RKO (cell line): ENCODE measurements at regions not wholly inside any gene's neighbourhood (a gene's known extent, or its start where the extent isn't known, plus 50 kb on each side); places are given as distances from the start of the nearest gene placed in this dataset.

Experiments
- DNase-seq: peaks from one replicate; pipeline ENCODE4 v3.0.0-alpha.2; 2016; ENCODE audit warnings: low spot score

- DNase-seq = no peak
Observed at GRCh38 chr9:119829186-119829585, 460.0 kb upstream of the BRINP1 start.

DNA sequence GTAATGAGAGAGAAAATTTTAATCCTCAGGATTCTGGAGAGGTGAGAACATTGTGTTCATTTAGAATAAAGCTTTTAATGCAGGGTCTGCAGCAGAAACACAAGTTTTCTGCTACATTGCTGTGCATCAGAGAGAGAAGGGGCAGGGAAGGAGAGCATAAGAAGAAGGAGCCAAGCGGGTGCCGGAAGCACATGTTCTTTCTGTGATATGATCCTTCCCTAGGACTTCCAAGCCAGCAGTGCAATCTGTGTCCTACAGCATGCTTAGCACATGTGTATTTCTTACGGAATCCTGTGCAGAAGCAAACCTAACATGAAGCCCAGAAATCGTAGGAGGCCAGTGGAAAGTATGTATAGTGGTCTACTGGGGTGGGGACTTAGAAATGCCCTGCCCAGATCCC is 458.3 kb upstream of the BRINP1 start:
- no peak for DNase-seq

- DNase-seq = no peak
Observed at GRCh38 chr9:119827126-119827525, 457.9 kb upstream of the BRINP1 start.

DNA sequence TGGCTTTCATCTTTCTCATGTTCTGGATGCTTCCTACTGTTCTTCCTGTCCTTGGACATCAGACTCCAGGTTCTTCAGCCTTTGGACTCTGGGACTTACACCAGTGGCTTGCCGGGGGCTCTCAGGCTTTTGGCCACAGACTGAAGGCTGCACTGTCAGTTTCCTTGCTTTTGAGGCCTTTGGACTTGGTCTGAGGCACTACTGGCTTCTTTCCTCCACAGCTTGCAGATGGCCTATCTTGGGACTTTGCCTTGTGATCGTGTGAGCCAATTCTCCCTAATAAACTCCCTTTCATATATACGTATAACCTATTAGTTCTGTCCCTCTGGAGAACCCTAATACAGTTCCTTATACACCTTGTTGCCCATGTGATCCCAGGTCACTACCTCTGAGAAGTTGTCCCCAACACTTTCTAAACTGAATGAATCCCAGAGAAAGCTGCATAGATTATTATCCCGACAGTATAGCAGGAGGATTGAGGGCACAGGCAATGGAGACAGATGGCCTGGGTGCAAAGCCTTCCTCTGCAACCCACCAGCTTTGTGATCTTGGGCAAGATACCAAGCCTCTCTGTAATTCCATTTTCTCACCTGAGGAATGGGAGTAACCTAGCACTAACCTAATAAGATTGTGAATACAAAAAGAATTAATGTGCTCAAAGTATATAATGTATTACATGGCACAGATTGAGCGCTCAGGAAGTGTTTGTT is 449.6 kb upstream of the BRINP1 start:
- no peak for DNase-seq

GRCh38 chr9:119810645-119811429 is 441.6 kb upstream of the BRINP1 start:
- peak; percentile 83 for DNase-seq

DNA sequence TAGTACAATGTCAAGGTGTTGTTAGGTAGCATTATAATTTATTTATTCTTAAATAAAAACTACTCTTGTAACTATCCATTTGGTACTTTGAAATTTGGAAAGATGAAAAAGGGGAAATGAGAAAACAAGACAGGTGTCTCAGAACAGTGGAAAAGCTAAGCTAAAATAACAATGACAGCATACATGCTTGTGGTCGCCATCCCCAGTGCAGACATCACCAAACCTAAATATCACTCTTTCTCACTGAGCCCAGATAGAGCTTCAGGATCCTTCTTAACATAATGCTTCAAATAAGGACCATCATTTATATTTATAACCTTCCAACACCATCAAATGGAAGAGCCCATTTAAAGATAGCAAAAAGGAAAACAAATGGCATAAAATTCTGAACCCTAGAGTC is 434.4 kb upstream of the BRINP1 start:
- DNase-seq = no peak

DNA sequence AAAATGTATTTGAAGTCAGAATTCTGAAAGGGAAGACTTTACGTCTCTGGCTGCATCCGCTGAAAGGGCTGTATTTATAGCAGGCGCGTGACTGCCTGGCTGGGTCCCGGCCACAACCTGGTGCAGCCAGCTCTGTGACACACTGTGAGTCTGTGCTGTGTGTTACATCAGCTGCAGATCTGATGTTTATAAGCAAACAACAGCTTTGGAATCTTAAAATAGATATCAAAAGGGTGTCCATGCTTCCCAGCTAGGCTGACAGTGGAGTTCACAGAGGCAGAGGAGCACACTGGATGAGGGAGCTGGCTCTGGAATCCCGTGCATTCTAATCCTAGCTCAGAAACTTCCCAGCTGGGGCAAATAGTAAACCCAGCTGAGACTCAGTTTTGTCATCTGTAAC is 433.4 kb upstream of the BRINP1 start:
- DNase-seq = no peak

DNA sequence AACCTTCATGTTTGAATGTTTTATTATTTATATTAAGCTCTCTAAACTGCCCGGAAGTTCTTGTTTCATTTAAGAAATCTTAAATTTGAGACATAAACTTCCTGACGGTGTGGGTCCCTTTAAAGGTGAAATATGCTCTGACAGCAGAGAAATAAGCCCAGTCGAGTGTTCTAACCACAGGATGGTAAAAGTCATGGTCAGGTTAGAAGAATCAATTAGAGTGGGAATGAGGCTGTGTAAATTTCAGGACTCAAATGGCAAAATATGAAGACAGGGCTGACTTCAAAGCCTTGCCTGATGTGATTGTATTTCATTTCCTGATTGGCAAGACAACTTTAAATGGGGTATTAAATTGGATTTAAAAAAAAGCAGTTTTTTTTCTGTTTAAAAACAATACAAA is 432.9 kb upstream of the BRINP1 start:
- no peak for DNase-seq

DNA sequence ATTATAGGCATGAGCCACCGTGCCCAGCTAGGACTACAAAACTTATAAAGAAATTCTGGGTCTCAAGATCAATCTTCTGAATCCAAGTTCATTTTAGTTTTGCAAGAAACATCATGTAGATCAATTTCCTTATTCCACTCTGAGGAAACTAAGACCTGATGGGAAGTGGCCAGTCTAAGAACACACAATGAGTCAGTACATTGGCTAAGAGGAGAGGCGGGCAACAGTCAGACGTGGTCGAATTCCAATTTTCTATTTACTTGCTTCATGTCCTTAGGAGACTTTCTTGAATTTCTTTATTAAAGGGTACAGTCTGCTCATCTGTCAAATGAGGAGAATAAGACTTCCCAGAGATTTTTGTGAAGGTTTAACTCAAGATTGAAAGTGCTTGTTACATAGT is 432.1 kb upstream of the BRINP1 start:
- peak; percentile 3 for DNase-seq

- no peak for DNase-seq
Observed at GRCh38 chr9:119795395-119795794, 426.2 kb upstream of the BRINP1 start.

GRCh38 chr9:119794836-119795235 is 425.6 kb upstream of the BRINP1 start:
- no peak for DNase-seq

- DNase-seq = no peak
Observed at GRCh38 chr9:119793218-119793617, 424.0 kb upstream of the BRINP1 start.

DNA sequence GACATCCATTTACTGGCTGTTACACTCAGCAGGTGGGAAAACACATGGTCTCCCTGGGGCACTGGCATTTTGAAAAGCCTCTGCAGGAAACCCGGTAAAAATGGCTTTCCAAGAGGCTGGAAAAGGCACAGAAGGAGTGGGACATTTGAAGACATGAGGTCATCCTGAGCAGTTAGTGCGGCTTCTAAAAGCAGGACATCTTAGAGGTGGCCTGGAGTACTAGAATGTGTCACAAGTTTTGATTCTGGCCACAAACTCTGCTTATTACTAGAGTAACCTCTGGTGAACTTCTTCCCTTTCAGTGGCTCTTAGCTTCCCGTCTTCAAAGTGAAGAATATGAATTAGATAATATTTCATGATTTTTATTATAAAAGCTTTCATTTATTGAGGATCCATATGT is 423.0 kb upstream of the BRINP1 start:
- DNase-seq = no peak

GRCh38 chr9:119789987-119790386 is 420.8 kb upstream of the BRINP1 start:
- DNase-seq = no peak

DNA sequence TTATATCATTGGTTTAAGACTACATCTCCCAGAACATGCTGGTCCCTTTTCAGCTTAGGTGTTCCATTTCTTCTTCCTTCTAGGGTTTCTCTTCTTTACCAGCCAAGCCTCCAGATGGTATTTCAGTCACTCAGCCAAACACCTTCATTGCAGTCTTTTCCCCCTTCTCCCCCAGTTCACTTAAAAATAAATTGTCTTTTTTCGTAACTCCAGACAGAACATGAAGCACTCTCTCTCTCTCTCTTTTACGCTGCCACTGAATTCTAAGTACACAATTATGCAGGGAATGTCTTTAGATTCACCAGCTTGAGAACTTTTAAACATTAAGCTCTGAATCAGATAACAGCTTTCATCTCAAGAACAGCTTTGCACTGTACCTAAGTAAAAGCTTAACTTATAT is 419.7 kb upstream of the BRINP1 start:
- no peak for DNase-seq

DNA sequence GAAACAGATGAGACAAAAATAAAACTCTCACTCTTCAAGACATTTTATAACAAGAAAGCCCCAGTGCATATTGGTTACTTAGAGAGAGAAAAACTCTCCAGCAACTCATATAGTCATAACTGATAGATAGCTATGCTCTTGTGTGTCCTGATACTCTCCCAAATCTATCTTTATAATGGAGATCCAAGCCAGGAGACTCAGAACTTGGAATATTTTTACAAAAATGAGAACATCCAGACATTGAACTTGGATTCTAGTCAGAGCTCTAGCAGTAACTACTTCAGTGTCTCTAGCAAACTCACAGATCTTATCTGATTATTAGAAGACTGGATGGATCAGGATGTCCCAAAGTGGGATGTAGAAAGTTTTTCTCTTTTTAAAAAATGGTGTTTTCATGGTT is 412.7 kb upstream of the BRINP1 start:
- no peak for DNase-seq

- DNase-seq = no peak
Observed at GRCh38 chr9:119775410-119775809, 406.2 kb upstream of the BRINP1 start.

DNA sequence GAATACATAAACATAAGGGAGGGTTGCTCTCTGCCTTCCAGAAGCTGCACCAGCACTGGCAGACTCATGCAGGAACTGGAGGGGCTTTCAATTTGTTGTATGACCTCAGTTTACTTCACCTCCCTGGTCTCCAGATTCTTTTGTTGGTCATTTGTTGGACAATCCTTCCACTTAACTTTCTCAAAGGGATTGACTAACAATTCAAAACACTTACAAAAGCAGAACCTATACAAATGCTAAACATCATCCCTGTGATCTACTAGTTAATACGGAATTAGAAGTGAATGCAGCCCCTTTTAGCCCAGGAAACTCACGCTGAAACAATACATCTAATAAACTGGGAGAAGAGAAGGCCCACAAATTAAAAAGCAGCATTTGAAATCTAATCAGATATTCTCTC is 404.6 kb upstream of the BRINP1 start:
- no peak for DNase-seq

- no peak for DNase-seq
Observed at GRCh38 chr9:119771341-119771740, 402.1 kb upstream of the BRINP1 start.

DNA sequence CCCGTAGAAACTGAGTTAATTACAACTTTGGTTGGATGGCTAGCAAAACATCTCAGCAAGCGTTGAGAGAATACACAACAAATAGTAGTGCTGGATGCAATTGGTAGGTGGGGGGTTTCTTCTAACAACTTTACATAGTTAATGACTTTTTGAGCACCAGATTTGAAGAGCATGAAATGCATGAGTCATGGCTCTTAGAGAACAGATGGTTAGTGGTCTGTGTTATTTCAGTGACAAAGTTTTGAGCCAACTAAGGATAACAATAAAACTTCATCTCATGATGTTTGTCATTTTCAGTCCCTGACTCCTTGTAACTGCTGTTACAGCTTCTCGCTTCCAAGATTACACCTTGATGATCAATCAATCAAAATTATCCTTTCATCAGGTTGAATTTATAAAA is 399.0 kb upstream of the BRINP1 start:
- no peak for DNase-seq

GRCh38 chr9:119765632-119766175 is 396.5 kb upstream of the BRINP1 start:
- DNase-seq = peak; percentile 9

- DNase-seq = no peak
Observed at GRCh38 chr9:119763260-119763659, 394.0 kb upstream of the BRINP1 start.

DNA sequence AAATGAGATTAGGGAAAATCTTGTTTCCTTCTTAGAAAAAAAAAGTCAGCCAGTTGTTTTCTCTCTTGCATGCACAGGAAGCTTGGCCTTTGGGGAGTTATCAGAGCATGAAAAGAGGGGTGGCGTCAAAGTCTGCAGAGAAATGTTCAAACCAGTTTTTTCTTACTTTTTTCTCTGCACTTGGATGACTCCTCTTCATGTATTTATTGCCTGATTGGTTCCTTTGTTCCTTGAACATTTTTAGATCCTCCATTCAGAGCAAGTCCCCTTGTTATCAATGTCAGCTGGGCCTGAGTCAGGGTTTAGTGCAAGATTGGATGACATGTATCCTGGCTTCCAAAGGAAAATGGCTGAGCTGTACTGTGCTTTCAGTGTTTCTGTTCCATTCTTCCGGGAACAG is 392.6 kb upstream of the BRINP1 start:
- no peak for DNase-seq

GRCh38 chr9:119758990-119759389 is 389.8 kb upstream of the BRINP1 start:
- no peak for DNase-seq
